Esophagus muscularis mucosa (tissue), 4 donors: ENCODE measurements at regions not wholly inside any gene's neighbourhood (a gene's known extent, or its start where the extent isn't known, plus 50 kb on each side); places are given as distances from the start of the nearest gene placed in this dataset.

Experiments used
- EP300 ChIP-seq: sonication (generic); formaldehyde crosslinking; IDR thresholded peaks from one replicate; pipeline ENCODE4 v1.6.1; 2017; ENCODE audit warnings: antibody characterized with exemption
- POLR2A ChIP-seq: fragments of 450-650 bp; IDR thresholded peaks from one replicate; pipeline ENCODE4 v1.6.1; 2017; ENCODE audit warnings: antibody characterized with exemption, moderate library complexity, mild to moderate bottlenecking, low read depth
- POLR2AphosphoS5 ChIP-seq, 2 donors: sonication (generic); formaldehyde crosslinking; IDR thresholded peaks; one replicate each; pipeline ENCODE4 v1.6.1; 2017; ENCODE audit warnings: antibody characterized with exemption in 2 of 2
- TF ChIP-seq, protein P1 (sequence below), 3 experiments: fragments of 200-600 bp in 2 of 3; fragments of 450-650 bp in 1 of 3; sonication (generic) in 2 of 3; IDR thresholded peaks; one replicate each; pipeline ENCODE4 v1.5.1; 2017 to 2019; ENCODE audit warnings: antibody characterized with exemption in 3 of 3, mild to moderate bottlenecking in 2 of 3, moderate library complexity in 1 of 3

- TF ChIP-seq, protein P1, sequence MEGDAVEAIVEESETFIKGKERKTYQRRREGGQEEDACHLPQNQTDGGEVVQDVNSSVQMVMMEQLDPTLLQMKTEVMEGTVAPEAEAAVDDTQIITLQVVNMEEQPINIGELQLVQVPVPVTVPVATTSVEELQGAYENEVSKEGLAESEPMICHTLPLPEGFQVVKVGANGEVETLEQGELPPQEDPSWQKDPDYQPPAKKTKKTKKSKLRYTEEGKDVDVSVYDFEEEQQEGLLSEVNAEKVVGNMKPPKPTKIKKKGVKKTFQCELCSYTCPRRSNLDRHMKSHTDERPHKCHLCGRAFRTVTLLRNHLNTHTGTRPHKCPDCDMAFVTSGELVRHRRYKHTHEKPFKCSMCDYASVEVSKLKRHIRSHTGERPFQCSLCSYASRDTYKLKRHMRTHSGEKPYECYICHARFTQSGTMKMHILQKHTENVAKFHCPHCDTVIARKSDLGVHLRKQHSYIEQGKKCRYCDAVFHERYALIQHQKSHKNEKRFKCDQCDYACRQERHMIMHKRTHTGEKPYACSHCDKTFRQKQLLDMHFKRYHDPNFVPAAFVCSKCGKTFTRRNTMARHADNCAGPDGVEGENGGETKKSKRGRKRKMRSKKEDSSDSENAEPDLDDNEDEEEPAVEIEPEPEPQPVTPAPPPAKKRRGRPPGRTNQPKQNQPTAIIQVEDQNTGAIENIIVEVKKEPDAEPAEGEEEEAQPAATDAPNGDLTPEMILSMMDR (IDR thresholded peaks at IDR 0.05) = no peak
- TF ChIP-seq EP300 (no peak), POLR2A (no peak), POLR2AphosphoS5 (IDR thresholded peaks at IDR 0.05) (no peak)
Observed at GRCh38 chrX:138858951-138859350, 147.4 kb upstream of the FGF13 start.
